ENCODE measurements at regions not wholly inside any gene's neighbourhood (a gene's known extent, or its start where the extent isn't known, plus 50 kb on each side); places are given as distances from the start of the nearest gene placed in this dataset.
"Not testable (repeated sequence)": the region's sequence is repeated elsewhere in the genome, so short reads cannot be mapped to it uniquely, and the experiment has no call there.

DNA sequence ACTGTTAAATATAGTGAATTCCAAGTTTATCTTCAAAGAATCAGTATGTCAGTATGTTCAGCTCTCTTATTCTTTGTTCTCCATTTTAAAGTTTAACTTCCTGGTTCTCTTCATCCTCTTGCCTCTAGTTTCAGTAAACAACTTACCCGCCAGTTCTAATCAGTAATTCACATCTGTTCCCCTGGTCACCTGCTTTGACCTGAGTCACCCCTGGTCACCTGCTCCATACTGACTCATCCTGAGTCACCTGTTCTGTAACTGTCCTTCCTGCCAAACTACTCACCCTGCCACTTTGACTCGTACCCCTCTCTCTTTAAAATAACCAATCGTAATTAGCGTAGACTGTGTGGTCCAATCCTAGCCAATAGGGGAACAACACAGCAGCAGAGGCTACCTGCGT, 992.7 kb upstream of the HS3ST1 start:
- DNase-seq, result no peak

DNA sequence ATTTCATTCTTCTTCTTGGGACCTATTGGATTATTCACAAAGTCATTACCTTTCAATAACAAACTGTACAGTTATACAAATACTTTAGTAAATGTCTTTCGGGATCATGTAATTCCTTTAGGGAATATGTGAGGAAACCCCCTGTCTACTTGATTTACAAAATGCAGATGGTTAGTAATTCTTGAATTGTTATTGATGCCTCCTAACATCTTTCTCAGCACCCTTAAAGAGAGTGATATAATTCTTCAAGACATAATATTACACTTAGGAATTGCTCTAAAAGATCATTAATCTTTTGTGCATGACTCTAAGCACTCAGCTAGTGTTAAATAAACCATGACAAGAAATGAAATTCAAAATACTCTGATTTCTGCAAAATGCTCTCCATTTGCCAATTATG, 988.1 kb upstream of the HS3ST1 start:
- no peak for DNase-seq

DNA sequence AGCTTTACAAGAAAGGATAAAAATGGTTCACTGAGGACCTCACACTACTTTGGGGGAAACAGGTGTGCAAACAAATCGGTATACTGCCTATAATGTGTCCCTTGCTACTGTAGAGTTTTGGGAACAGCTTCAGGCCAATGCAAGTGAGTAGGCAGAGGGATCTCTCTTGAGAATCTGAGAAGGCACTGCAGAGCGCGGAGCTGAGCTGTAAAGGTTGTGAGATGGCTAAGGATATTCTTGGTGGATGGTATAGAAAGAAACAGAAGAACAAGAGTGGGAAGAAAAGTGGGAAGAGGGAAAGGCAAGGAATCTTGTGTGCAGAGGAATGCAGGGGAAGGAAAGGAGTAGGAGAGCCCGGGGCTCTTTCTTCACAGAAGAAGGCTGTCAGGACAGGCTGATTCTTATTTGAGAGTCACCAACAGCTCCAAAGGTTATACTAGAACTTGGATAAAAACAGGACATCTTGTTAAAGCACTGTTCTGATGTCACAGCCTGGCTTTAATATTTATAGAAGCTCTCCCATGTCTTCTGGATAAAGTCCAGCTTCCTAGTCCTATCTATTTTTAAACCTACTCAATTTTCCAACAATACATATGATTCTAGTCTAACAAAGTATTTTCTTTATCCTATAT, 985.6 kb upstream of the HS3ST1 start:
- no peak for DNase-seq

DNA sequence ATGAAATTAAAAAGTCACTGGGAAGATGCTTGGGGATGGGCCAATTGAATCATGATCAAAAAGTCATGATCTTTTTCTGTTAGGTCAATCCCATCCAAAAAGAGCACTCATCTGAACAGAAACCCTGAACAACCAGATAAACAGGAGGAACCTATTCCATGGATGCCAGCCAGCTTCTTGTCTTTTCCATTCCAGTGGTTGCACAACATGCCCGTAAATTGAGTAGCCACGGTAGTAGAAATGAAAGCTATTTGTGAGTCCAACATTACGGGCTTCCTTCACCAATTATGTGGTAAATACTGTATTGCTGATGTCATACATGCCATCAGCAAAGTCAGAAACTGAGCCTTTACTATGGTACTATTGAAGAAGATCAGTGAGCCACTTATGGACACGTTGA, 982.4 kb upstream of the HS3ST1 start:
- no peak for DNase-seq

DNA sequence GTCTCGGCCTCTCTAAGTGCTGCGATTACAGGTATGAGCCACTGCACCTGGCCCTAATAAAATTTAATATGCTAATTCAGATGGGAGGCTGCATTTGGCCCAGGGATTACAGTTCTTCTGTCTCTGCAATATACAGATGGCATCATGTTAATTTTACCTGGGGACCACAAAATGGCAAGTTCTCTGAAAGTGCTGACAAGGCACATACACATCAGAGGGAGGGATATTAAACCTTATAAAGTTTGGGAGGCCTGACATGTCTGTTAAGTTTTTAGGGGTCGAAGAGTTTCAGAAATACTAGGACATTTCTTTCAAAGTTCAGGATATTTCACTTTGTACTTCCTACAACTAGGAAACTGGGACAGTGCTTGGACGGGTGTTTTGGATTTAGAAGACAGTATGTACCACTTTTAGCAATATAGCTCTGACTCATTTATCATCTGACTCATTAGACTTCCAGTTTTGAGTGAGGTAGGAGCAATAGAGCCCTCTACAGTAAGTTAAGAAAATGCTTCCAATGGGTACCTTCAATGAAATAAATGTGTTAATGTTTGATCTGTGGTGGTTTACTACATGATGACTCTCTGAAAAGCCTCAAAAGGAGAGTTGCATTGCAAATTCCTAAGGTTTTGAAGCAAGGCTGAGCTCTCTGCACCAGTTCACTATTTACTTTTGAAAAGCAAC, 981.0 kb upstream of the HS3ST1 start:
- no peak for DNase-seq

DNA sequence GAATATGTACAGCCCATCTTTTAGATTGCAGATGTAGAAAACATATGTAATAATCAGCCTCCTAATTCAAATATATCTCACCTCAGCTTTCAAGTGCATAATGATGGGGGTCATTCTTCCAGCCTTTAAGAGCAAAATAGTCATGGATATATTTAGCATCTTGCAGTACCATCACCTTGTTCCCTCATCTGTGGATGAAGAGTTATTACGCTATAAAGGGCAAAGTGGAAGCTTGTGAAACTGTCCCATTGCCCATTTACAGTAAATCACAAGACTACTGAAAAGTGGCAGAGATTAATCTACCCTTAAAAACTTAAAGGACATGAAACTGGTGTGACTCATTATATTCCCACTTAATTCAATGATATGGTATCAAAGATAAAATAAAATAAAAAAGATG, 979.7 kb upstream of the HS3ST1 start:
- DNase-seq, result no peak

DNA sequence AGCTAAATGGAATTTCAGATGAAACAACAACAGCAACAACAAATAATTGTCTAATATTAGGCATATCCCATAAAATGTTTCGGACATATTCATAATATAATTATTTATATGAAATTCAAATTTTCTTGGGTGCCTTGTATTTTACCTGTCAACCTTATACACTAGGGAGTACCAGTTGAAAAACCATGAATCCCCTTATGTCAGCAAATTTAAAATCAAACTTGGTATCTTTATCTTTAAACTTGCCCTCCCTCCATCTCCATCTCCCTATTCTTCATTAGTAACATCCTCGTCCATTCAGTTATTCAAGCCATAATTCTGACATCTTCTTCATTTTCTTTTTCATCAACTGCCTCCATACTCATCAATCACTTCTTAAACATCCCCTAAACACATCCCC, 974.5 kb upstream of the HS3ST1 start:
- no peak for DNase-seq

DNA sequence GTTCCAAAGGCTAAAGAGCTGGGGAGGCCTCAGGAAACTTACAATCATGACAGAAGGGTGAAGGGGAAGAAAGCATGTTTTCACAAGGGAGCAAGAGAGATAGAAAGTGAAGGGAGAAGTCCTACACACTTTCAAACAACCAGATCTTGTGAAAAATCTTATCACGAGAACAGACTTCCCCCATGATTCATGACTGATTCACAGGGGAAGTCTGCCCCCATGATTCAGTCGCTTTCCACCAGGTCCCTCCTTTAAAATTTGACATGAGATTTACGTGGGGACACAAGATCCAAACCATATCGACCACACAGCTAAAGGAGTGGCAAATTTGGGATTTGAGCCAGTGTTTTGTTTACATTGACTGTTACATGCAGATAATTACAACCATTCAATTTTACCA, 971.1 kb upstream of the HS3ST1 start:
- DNase-seq, result no peak

DNA sequence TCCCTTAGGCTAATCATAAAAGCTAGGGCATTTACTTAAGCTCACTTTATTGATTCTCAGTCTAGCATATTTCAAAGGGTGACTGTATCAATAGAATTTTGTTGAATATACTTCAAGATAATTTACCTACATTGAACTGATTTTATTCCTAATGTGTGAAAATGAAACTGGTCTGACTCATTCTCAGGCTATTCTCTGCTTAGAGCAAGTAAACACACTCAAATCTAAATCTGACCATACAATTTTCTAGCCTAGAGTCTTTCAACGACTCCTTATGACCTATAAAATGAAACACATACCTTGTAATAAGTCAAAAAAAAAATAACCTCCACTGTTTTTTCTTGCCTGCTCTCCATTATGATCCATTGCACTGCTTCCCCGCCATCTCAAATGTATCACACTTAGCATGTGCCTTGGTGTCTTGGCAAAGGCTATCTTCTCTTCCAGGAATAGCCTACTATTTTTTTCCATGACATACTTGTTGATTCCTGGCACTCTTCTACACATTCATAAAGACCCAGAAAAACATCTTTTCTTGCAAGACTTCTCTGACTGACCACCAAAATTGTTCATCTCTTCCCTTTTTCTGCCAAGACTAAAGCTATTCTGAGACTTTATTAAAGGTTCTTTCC, 965.1 kb upstream of the HS3ST1 start:
- no peak for DNase-seq

DNA sequence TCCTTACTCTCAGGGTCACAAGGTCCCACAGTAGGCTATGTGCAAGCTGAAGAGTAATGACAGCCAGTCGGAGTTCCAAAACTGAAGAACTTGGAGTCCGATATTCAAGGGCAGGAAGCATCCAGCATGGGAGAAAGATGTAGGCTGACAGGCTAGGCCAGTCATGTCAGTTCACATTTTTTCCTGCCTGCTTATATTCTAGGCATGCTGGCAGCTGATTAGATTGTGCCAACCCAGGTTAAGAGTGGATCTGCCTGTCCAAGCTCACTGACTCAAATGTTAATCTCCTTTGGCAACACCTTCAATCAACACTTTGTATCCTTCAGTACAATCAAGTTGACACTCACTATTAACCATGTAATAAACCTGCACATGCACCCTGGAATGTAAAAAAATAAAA, 960.9 kb upstream of the HS3ST1 start:
- no peak for DNase-seq

DNA sequence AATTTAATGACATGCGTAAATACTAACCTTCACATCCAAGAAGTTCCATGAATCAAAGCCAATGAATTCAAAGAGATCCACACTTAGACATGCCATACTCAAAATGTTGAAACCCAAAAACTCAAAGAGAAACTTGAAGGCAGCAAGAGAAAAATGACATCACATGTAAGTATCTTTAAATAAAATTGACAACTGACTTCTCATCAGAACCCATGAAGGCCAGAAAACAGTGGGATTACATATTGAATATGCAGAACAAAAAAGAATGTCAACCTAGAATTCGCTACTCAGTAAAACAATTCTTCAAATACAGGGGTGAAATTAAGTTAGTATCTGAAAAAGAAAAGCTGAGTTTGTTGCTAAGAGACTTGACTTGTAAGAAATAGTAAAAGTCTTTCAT, 953.9 kb upstream of the HS3ST1 start:
- no peak for DNase-seq

DNA sequence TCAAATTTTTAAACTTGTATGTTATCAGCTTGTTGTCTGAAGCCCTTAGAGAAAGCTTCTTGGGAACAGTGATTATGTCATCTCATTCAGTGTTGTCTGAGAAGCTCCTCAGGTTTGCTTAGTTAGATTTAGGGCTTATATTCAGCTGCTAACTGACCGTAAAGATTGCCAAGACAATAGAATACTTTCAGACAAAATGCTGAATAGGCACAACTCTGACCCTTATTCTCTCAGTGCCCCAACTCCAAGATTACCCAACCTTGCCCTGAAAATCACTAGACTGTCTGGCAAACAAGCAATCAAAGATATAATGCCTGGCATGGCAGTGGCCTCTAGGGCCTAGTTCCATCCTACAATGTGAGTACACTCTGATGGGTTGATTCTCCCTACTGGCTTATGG, 950.5 kb upstream of the HS3ST1 start:
- DNase-seq, result no peak

DNA sequence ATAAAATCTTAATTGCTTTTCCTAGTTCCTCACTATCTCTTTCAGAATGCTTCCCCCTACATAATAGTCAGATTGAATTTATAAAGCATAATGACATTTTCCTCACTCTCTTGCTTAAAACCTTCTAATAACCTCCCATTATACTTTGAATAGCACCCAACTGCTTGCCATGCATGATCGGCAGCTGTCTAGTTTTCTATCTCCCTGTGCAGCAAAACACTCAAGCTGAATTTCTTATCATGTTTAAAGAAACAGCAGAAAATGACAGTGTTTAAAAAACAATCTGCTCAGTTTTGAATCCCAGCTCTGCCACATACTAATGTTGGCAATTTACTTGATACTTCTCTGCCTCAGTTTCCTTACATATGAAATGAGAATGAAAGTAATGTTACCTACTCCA, 947.1 kb upstream of the HS3ST1 start:
- no peak for DNase-seq

DNA sequence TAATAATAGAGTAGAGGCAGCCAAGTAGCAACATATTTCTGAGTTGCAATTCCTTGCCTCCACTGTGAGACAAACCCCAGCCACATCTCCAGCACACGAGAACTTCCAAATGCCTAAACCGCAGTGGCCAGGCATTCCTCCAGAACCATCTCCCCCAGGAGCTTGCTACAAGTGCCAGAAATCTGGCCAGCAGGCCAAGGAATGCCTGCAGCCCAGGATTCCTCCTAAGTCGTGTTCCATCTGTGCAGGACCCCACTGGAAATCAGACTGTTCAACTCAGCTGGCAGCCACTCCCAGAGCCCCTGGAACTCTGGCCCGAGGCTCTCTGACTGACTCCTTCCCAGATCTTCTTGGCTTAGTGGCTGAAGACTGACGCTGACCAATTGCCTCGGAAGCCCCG, 937.2 kb upstream of the HS3ST1 start:
- DNase-seq, result not testable (repeated sequence)

DNA sequence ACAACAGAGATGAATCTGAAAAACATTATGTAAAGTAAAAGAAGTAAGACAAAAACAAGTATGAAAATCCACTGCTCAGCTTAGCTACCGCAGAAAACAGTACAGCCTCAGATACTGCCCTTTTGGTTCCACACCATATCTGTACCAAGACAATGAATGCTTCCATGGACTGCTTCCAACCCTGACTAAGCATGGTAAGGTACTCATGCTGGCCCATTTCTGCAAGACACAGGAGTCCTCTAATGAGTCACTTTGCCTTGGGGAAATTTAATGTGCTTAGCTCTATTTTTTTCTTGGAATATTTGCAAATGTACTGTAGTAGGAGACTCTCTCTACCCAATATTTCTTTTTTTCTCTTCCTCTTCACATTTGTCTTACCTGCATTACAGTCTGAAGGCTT, 931.7 kb upstream of the HS3ST1 start:
- no peak for DNase-seq

DNA sequence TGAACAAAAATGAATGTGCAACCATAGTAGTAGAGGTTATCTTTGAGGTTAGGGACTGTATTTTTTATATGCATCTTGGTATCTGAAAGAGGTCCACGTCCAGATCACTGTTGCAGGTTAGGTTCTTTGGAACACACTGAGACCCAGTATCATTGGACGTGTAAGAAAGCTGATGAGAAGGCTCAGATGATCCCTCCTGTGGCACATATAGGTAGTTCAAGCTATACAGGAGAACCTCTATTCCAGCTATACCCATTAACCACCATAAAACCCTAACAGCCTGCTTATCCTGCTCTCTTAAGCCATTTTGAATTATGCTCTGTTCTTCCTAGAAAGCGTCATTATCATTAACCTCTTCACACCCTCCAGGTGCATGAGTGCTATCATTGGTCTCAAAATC, 930.7 kb upstream of the HS3ST1 start:
- no peak for DNase-seq

DNA sequence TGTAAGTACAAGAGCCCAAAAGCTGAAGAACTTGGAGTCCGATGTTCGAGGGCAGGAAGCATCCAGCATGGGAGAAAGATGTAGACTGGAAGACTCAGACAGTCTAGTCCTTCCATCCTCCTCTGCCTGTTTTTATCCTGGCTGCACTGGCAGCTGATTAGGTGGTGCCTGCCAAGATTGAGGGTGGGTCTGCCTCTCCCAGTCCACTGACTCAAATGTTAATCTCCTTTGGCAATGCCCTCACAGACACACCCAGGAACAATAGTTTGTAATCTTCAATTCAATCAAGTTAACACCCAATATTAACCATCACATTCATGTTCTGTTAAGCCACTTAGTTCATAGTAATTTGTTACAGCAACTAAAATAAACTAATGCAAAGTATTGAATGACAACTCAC, 904.4 kb upstream of the HS3ST1 start:
- DNase-seq, result not testable (repeated sequence)

DNA sequence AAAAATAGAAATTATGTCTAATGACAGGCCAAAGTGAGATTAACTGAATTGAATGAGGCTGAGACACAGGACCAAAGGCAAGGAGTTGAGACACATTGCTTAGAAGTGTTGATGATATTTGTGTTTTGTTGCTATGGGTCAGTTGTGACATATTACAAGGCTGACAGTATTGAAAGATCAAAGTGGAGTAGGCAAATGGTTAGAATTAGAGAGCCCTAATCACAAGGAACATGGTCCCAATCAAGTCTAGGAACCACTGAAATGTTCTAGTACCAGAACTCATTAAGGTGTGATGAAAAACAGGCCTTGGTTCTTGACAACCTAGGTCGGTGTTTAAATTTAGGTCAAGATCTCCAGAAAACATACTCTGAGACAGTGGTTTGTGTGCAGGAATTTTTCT, 896.3 kb upstream of the HS3ST1 start:
- no peak for DNase-seq

DNA sequence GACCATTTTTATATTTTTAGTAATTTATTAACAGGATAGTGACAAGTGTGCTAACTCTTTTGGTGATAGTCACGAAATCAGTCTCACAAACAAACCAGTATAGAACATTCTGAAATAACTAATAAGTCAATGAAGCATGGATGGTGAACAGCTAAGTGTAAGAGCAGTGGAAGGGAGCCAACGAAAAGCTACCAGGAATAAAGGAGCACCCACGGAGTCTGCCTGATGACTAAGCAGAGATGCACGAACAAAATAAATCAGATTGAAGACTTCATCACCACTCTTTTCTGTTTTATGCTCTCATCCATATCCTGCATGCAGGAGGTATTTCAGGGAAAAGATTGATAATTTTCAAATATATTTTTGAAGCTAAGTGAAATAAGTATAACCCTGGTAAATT, 891.1 kb upstream of the HS3ST1 start:
- DNase-seq, result no peak

DNA sequence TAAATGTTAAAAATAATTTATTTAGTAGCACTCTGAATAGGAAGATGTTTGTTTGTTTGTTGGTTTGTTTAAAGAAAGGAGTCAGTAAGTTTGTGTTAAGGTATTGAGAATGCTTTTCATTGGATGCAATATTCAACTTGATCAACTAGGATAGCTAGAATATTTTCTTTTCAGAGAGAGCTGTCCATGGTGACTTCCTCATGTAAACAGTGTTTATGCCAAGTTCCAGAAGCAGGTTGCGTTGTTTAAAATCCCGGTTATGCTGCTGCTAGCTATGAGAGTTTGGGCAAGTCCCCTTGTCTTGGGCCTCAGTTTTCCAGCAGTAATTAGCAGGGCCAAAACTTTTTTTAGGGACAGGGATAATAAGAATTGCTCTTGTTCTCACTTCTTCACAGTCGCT, 876.2 kb upstream of the HS3ST1 start:
- DNase-seq, result no peak

DNA sequence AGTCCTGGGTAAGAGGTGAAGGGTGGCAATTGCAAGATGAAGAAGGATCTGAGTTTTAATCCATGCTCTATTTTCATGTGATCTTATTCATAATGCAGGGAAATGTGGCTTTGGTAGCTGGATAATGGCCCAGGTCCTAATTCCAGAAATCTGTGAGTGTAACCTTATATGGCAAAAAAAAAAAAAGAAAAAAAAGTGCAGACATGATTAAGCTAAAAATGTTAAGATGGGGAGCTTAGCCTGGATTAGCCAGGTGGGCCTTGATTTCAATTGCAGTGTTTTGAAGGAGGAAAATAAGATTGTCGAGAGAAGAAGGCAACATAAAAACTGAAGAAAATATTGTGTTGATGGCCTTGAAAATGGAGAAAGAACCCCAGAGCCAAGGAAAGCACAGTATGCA, 867.7 kb upstream of the HS3ST1 start:
- DNase-seq, result no peak

DNA sequence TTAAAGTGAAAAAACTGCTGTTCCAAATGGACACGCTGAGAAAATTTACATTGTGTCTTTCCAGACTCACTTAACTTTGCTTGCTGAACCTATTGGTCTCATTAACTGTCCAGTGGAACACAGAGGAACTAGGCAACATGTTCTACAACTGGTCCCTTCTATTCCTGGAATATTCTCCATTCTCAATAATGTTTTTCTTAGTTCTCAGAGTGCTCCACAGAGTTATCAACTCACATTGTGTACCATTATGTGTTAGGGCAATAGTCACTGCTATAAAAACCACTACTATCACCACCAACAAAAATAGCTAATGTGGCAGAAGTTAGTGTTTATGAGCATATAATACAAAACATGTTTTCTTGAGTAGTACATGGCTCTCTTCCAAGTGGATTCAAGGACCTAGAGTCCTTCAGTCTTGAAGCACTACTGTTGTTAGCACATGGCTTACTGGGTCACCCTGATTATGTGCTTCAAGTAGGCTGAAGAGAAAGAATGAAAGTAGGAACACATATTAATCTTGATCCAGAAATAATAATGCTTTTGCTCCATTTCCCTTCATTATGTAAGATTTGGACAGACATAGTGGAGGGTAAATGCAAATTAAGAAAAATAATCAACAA, 865.3 kb upstream of the HS3ST1 start:
- no peak for DNase-seq

DNA sequence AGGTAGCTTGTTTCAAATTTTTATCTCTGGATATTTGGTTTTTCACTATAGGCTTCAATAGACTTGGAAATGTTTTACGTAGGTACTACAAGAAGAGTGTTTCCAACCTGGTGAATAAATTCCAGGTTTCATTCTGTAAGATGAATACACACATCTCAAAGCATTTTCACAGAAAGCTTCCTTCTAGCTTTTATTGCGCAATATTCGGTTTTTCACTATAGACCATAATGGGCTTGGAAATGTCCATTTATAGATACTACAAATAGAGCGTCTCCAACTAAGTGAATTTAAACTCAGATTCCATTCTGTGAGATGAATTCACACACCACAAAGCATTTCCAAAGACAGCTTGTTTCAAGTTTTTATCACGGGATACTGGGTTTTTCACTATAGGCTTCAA, 857.7 kb upstream of the HS3ST1 start:
- DNase-seq, result no peak

DNA sequence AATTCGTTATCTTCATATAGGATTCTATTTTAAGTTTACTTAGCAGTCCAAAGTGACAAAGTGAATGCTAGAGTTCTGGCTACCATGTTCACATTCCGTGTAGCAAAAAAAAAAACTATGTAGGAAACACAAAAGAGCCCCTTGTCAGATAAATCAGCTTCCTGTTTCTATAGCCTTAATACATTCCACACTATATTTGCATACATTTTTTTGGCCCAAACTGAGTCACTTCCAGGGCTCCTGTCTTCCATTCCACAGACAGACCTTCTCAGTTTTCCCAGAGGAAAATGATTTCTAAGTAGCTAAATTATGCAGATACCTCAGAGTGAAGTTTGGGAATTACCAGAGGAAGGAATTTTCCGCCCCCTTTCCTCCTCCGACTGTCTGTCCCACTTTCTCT, 841.9 kb upstream of the HS3ST1 start:
- no peak for DNase-seq

Data from NCI-H345 (cell line).